ENCODE measurements at regions not wholly inside any gene's neighbourhood (a gene's known extent, or its start where the extent isn't known, plus 50 kb on each side); places are given as distances from the start of the nearest gene placed in this dataset.
"Not testable (repeated sequence)": the region's sequence is repeated elsewhere in the genome, so short reads cannot be mapped to it uniquely, and the experiment has no call there.

- in situ Hi-C loops (cut with HindIII; ENCODE audit: low pct_ligation_motif_present, low pct_unique_long_range_greater_than_20kb, low sequenced_read_pairs): loop anchor here (25.0 kb wide), 1 partner anchor 351 kb away; no protein-coding TSS in a partner anchor
- DNase-seq: no peak
These were observed 104.1 kb upstream of the FOXA2 start for GRCh38 chr20:22688485-22688884.

GRCh38 chr20:22689266-22689665 is 104.9 kb upstream of the FOXA2 start:
- no peak for DNase-seq
- in situ Hi-C loops (cut with HindIII; ENCODE audit: low pct_ligation_motif_present, low pct_unique_long_range_greater_than_20kb, low sequenced_read_pairs): loop anchor here (25.0 kb wide), 1 partner anchor 352 kb away; no protein-coding TSS in a partner anchor

- in situ Hi-C loops (cut with HindIII; ENCODE audit: low pct_ligation_motif_present, low pct_unique_long_range_greater_than_20kb, low sequenced_read_pairs): loop anchor here (25.0 kb wide), 1 partner anchor 353 kb away; no protein-coding TSS in a partner anchor
- no peak for DNase-seq
These were observed 105.6 kb upstream of the FOXA2 start for GRCh38 chr20:22690000-22690399.

GRCh38 chr20:22690616-22691179 is 106.3 kb upstream of the FOXA2 start:
- in situ Hi-C loops (cut with HindIII; ENCODE audit: low pct_ligation_motif_present, low pct_unique_long_range_greater_than_20kb, low sequenced_read_pairs): loop anchor here (25.0 kb wide), 1 partner anchor 353 kb away; no protein-coding TSS in a partner anchor
- DNase-seq: no peak

GRCh38 chr20:22691369-22692118 is 107.2 kb upstream of the FOXA2 start:
- DNase-seq: peak; percentile 64
- in situ Hi-C loops (cut with HindIII; ENCODE audit: low pct_ligation_motif_present, low pct_unique_long_range_greater_than_20kb, low sequenced_read_pairs): loop anchor here (25.0 kb wide), 1 partner anchor 354 kb away; no protein-coding TSS in a partner anchor

GRCh38 chr20:22692119-22692475 is 107.7 kb upstream of the FOXA2 start:
- in situ Hi-C loops (cut with HindIII; ENCODE audit: low pct_ligation_motif_present, low pct_unique_long_range_greater_than_20kb, low sequenced_read_pairs): loop anchor here (25.0 kb wide), 1 partner anchor 355 kb away; no protein-coding TSS in a partner anchor
- DNase-seq: no peak

GRCh38 chr20:22692620-22693019 is 108.2 kb upstream of the FOXA2 start:
- DNase-seq: not testable (repeated sequence)
- in situ Hi-C loops (cut with HindIII; ENCODE audit: low pct_ligation_motif_present, low pct_unique_long_range_greater_than_20kb, low sequenced_read_pairs): loop anchor here (25.0 kb wide), 1 partner anchor 355 kb away; no protein-coding TSS in a partner anchor

GRCh38 chr20:22696759-22697158 is 112.4 kb upstream of the FOXA2 start:
- in situ Hi-C loops (cut with HindIII; ENCODE audit: low pct_ligation_motif_present, low pct_unique_long_range_greater_than_20kb, low sequenced_read_pairs): loop anchor here (25.0 kb wide), 1 partner anchor 359 kb away; no protein-coding TSS in a partner anchor
- no peak for DNase-seq

- no peak for DNase-seq
- in situ Hi-C loops (cut with HindIII; ENCODE audit: low pct_ligation_motif_present, low pct_unique_long_range_greater_than_20kb, low sequenced_read_pairs): loop anchor here (25.0 kb wide), 1 partner anchor 361 kb away; no protein-coding TSS in a partner anchor
These were observed 114.0 kb upstream of the FOXA2 start for GRCh38 chr20:22698259-22698842.

GRCh38 chr20:22699396-22699795 is 115.0 kb upstream of the FOXA2 start:
- in situ Hi-C loops (cut with HindIII; ENCODE audit: low pct_ligation_motif_present, low pct_unique_long_range_greater_than_20kb, low sequenced_read_pairs): loop anchor here (25.0 kb wide), 1 partner anchor 362 kb away; no protein-coding TSS in a partner anchor
- no peak for DNase-seq

GRCh38 chr20:22700367-22700766 is 116.0 kb upstream of the FOXA2 start:
- DNase-seq: no peak
- in situ Hi-C loops (cut with HindIII; ENCODE audit: low pct_ligation_motif_present, low pct_unique_long_range_greater_than_20kb, low sequenced_read_pairs): no loop called here

GRCh38 chr20:22701679-22702308 is 117.4 kb upstream of the FOXA2 start:
- in situ Hi-C loops (cut with HindIII; ENCODE audit: low pct_ligation_motif_present, low pct_unique_long_range_greater_than_20kb, low sequenced_read_pairs): no loop called here
- DNase-seq: no peak

- DNase-seq: no peak
- in situ Hi-C loops (cut with HindIII; ENCODE audit: low pct_ligation_motif_present, low pct_unique_long_range_greater_than_20kb, low sequenced_read_pairs): no loop called here
These were observed 119.5 kb upstream of the FOXA2 start for GRCh38 chr20:22703843-22704242.

- in situ Hi-C loops (cut with HindIII; ENCODE audit: low pct_ligation_motif_present, low pct_unique_long_range_greater_than_20kb, low sequenced_read_pairs): no loop called here
- no peak for DNase-seq
These were observed 127.8 kb upstream of the FOXA2 start for GRCh38 chr20:22711971-22712755.

- in situ Hi-C loops (cut with HindIII; ENCODE audit: low pct_ligation_motif_present, low pct_unique_long_range_greater_than_20kb, low sequenced_read_pairs): no loop called here
- no peak for DNase-seq
These were observed 132.5 kb upstream of the FOXA2 start for GRCh38 chr20:22716821-22717351.

GRCh38 chr20:22717466-22717865 is 133.1 kb upstream of the FOXA2 start:
- no peak for DNase-seq
- in situ Hi-C loops (cut with HindIII; ENCODE audit: low pct_ligation_motif_present, low pct_unique_long_range_greater_than_20kb, low sequenced_read_pairs): no loop called here

- in situ Hi-C loops (cut with HindIII; ENCODE audit: low pct_ligation_motif_present, low pct_unique_long_range_greater_than_20kb, low sequenced_read_pairs): no loop called here
- no peak for DNase-seq
These were observed 134.8 kb upstream of the FOXA2 start for GRCh38 chr20:22719167-22719591.

GRCh38 chr20:22720206-22720605 is 135.8 kb upstream of the FOXA2 start:
- in situ Hi-C loops (cut with HindIII; ENCODE audit: low pct_ligation_motif_present, low pct_unique_long_range_greater_than_20kb, low sequenced_read_pairs): no loop called here

More at GRCh38 chr20:22720206-22720605, 135.8 kb upstream of the FOXA2 start:
- no peak for DNase-seq
